Kidney (tissue), 13 donors: ENCODE measurements at regions not wholly inside any gene's neighbourhood (a gene's known extent, or its start where the extent isn't known, plus 50 kb on each side); places are given as distances from the start of the nearest gene placed in this dataset.

Source experiments
- DNase-seq, 5 donors: peaks; one replicate each; pipeline ENCODE4 v3.0.0-alpha.2; 2013 to 2020
- FAIRE-seq: peaks from 2 replicates; lab custom pipeline; 2012; peaks lifted over from hg19 to GRCh38; lab: Jason Lieb, UNC
- H3K27ac ChIP-seq, 2 donors: one replicate each; pipeline ENCODE4 v1.7.0; 2013; ENCODE audit warnings: low read depth in 2 of 2, low read length in 2 of 2, inconsistent platforms in 1 of 2
- H3K27me3 ChIP-seq: one replicate; pipeline ENCODE4 v1.7.1; 2013; ENCODE audit warnings: low read length, inconsistent platforms; ENCODE audit not compliant: control insufficient read depth, insufficient read depth
- H3K36me3 ChIP-seq, 3 donors: one replicate each; pipeline versions ENCODE4 v1.7.0 to v1.7.1; 2013; ENCODE audit warnings: low read length in 3 of 3, control low read depth in 1 of 3, inconsistent platforms in 1 of 3; ENCODE audit not compliant: insufficient read depth in 3 of 3, control insufficient read depth in 2 of 3
- H3K4me1 ChIP-seq, 3 donors: one replicate each; pipeline versions ENCODE4 v1.7.0 to v1.7.1; 2013; ENCODE audit warnings: low read length in 3 of 3, inconsistent platforms in 1 of 3, low read depth in 1 of 3; ENCODE audit not compliant: control insufficient read depth in 2 of 3, insufficient read depth in 2 of 3
- H3K4me3 ChIP-seq, 3 donors: one replicate each; pipeline versions ENCODE4 v1.7.0 to v1.8.1; 2013; ENCODE audit warnings: low read length in 3 of 3, control low read depth in 1 of 3, inconsistent platforms in 1 of 3
- H3K9ac ChIP-seq, 3 donors: one replicate each; pipeline versions ENCODE4 v1.7.0 to v1.7.1; 2013; ENCODE audit warnings: low read length in 3 of 3, control low read depth in 1 of 3, inconsistent platforms in 1 of 3
- H3K9me3 ChIP-seq, 3 donors: one replicate each; pipeline versions ENCODE4 v1.7.0 to v1.7.1; 2013; ENCODE audit warnings: low read length in 3 of 3, control low read depth in 1 of 3, inconsistent platforms in 1 of 3; ENCODE audit not compliant: control insufficient read depth in 2 of 3, insufficient read depth in 1 of 3
- CTCF ChIP-seq: IDR thresholded peaks from 3 replicates; pipeline ENCODE4 v1.5.1; 2012; ENCODE audit warnings: mild to moderate bottlenecking, moderate library complexity, borderline replicate concordance; ENCODE audit not compliant: insufficient read depth; ENCODE audit errors: extremely low read depth
- intact Hi-C: fragments of 100-400 bp; cut with DNase I; formaldehyde crosslinking; loops from one replicate; pipeline ENCODE4 v1.11.1; 2022
- donor health status: control.
- donor health status: control.
- donor health status: control.
- donor health status: control.
- donor health status: control.
- donor health status: DM: yes; HTN: yes; CAD: no.
- donor health status: Normal renal cell carcinoma (clear cell type).

- no peak for TF ChIP-seq CTCF
- no peak for DNase-seq
- no peaks in the 10 kb centered on the region for H3K27me3 ChIP-seq
- no peaks in the 10 kb centered on the region for H3K4me1 ChIP-seq
- FAIRE-seq: no peak
- H3K9me3 ChIP-seq: no peaks in the 10 kb centered on the region
- no peak overlapping the region for H3K9ac ChIP-seq
- no peaks in the 10 kb centered on the region for H3K36me3 ChIP-seq
- no peak overlapping the region for H3K4me3 ChIP-seq
- H3K27ac ChIP-seq: no peak overlapping the region
- intact Hi-C loops: no loop called here
These were observed 385.2 kb downstream of the KIF16B start for GRCh38 chr20:16187956-16188616.

DNA sequence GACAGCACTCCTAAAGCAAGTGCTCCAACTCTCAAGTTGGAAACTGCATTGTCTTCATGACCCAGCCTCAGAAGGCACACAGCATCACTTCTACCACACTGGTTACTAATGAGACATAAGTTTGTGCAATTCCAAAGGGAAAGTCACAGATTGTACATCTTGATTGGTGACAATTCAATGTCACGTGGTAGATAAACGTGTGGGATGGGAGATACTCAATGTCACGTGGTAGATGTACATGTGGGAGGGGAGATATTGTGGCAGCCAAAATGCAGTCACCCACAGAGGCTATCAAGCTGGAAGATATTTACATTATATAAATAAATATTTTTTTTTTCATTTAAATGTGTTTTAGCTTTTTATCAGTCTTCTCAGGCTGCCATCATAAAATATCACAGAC, 393.3 kb downstream of the KIF16B start:
- no peaks in the 10 kb centered on the region for H3K27me3 ChIP-seq
- no peaks in the 10 kb centered on the region for H3K36me3 ChIP-seq
- H3K4me3 ChIP-seq: no peak overlapping the region
- FAIRE-seq (no peak), DNase-seq (no peak)
- no peak overlapping the region for H3K9ac ChIP-seq
- TF ChIP-seq CTCF: no peak
- H3K4me1 ChIP-seq: no peaks in the 10 kb centered on the region
- H3K27ac ChIP-seq: no peak overlapping the region
- H3K9me3 ChIP-seq: no peaks in the 10 kb centered on the region
- intact Hi-C loops: no loop called here

- Histone ChIP-seq H3K27ac (no peak overlapping the region), H3K4me1 (no peaks in the 10 kb centered on the region), H3K9ac (no peak overlapping the region), H3K4me3 (no peak overlapping the region), H3K27me3 (no peaks in the 10 kb centered on the region), H3K36me3 (no peaks in the 10 kb centered on the region), H3K9me3 (no peaks in the 10 kb centered on the region)
- FAIRE-seq: no peak
- no peak for TF ChIP-seq CTCF
- intact Hi-C loops: no loop called here
- DNase-seq: no peak
These were observed 393.9 kb downstream of the KIF16B start for GRCh38 chr20:16179371-16179770.
